NCI-H510A treated with DMSO at 0.1 percent for 48 hours (cell line): ENCODE measurements at regions not wholly inside any gene's neighbourhood (a gene's known extent, or its start where the extent isn't known, plus 50 kb on each side); places are given as distances from the start of the nearest gene placed in this dataset.
"Not testable (repeated sequence)": the region's sequence is repeated elsewhere in the genome, so short reads cannot be mapped to it uniquely, and the experiment has no call there.

Experiments
- DNase-seq: peaks from one replicate; lab custom pipeline; 2025; lab: John Stamatoyannopoulos, UW

GRCh38 chr1:105608713-105609112 lies 1447.8 kb upstream of the PRMT6 start:
- DNase-seq, result peak; percentile 6

DNA sequence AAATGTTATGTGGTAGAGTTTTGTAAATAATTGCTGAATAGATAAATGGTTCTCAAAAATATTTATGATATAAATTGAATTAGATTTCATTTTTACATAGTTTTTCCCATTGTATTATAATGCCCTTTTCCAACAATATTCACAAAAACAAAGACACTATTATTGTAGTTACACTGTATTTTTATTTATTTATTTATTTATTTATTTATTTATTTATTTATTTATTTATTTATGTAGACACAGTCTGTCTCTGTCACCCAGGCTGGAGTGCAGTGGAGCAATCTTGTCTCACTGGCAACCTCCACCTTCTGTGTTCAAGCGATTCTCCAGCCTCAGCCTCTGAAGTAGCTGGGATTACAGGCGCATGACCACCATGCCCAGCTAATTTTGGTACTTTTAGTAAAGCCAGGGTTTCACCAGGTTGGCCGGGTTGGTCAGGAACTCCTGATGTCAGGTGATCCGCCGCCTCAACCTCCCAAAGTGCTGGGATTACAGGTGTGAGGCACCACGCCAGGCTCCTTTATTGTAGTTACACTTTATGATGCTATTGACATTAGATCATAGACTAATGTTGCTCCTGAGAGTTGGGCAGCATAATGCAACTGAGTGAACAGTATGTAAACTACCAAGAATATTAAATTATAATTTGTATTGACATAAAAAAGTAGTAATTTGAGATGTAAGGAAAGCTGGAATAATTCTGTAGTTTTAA lies 1430.0 kb upstream of the PRMT6 start:
- DNase-seq, result no peak

- DNase-seq, result not testable (repeated sequence)
Observed at GRCh38 chr1:105631153-105631744, 1425.2 kb upstream of the PRMT6 start.

DNA sequence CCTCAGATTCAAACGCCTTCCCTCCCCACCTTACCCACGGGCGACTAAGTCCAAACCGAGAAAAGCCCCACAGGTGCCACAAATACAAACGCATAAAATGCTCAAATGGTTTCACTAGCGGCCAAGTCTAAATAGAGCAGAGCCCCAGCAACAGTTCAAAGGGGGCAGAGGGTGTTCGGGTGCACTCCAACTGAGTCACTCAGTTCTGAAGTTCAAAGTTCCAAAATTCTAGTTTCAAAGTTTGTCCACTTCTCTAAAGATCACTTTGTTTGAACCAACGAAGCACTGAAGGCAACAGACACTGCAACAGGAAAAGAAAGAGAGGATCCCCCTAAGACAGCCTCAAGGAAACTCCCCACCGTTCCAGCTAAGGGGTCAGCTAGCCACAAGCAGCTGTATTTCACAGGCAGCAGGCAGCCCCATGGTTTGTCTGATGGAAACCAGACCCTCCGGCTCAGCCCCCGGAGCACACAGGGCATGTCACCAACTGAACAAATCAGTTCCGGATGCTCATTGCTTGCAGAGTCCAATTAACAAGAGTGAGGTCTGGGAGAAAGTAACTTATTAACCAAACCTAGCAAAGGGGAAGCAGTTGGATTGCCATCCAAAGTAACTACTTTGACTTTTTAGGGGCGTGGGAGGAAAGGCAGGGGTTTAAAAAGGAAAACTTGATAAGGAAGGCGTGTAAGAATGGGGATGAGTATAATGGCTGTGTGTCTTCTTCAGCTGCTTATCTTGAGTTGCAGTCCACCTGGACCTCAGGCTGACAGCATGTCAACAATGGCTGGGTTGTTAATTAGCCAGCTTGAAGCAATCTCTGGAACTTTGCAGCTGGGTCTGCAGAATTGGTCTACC lies 1423.9 kb upstream of the PRMT6 start:
- no peak for DNase-seq

- DNase-seq, result no peak
Observed at GRCh38 chr1:105636052-105636451, 1420.4 kb upstream of the PRMT6 start.

- no peak for DNase-seq
Observed at GRCh38 chr1:105641407-105641806, 1415.1 kb upstream of the PRMT6 start.

DNA sequence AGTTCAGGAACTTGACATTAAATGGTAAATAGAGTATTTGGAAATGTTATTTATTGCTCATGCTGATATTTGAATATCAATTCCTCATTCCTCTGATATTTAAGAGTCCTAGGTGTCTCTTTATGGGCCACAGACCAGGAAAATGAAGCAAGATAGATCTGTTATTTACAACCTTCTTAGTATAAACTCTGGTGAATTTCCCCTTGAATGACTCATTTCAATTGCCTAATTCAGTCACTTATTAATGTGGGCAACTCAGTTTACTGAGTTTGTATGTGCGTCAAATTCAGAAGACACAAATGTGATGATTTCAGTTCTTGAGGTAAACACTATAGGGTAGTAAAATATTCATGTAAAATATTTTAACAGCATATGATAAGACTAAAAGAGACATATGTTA lies 1404.4 kb upstream of the PRMT6 start:
- DNase-seq, result no peak

- no peak for DNase-seq
Observed at GRCh38 chr1:105655032-105655431, 1401.4 kb upstream of the PRMT6 start.

DNA sequence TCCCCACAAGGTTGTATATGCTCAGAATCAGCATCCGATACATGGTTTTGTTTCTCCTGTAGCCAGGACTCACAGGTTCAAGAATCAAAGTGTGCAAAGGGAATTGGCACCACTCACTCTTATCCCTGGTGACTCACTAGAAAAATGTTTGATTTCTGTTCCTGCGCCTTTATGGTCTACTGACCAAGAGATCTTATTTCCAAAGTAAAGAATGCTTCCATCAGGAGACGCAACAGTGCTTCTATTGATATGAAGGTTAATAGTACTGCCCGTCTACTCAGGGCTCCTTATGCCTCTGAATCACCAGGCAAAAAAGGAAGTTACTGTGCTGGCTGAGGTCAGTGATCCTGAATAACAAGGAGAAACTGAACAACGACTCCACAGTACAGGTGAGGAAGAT lies 1392.0 kb upstream of the PRMT6 start:
- no peak for DNase-seq

DNA sequence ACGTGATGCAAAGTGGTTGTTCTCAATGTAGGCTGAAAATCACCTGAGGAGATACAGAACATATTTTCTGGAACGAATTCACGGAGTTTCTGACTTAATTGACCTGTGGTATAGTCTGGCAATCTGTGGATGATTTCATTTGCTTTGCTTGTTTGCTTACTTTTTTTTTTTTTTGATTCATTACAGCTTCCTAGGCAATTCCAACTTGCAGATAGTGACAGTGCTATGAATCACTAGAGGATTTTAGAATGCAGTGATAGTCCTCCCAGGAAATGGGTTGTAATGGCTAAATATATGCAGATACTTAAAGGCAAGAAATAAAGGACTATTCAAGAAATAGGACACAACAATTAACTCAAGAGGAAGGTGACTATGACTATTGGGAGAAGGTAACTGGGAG lies 1378.1 kb upstream of the PRMT6 start:
- no peak for DNase-seq

DNA sequence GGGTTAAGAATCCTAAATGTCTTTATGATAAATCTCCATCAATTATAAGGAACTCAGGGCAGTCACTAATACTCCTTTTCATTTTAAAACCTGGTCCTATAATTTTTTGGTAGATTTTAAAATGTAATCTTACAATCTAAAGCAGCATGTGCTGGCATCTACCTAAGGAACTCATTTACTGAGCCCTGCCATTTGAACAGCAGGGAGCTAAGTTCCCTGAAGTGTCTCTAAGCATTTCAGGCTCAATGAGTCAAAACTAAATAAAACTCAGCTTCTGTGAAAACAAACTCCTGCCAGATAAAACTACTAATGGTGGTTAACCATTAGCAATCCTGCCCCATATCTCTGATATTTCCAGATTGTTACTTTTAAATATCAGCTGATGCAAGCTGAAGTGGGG lies 1371.8 kb upstream of the PRMT6 start:
- no peak for DNase-seq

GRCh38 chr1:105686026-105686425 lies 1370.4 kb upstream of the PRMT6 start:
- no peak for DNase-seq

DNA sequence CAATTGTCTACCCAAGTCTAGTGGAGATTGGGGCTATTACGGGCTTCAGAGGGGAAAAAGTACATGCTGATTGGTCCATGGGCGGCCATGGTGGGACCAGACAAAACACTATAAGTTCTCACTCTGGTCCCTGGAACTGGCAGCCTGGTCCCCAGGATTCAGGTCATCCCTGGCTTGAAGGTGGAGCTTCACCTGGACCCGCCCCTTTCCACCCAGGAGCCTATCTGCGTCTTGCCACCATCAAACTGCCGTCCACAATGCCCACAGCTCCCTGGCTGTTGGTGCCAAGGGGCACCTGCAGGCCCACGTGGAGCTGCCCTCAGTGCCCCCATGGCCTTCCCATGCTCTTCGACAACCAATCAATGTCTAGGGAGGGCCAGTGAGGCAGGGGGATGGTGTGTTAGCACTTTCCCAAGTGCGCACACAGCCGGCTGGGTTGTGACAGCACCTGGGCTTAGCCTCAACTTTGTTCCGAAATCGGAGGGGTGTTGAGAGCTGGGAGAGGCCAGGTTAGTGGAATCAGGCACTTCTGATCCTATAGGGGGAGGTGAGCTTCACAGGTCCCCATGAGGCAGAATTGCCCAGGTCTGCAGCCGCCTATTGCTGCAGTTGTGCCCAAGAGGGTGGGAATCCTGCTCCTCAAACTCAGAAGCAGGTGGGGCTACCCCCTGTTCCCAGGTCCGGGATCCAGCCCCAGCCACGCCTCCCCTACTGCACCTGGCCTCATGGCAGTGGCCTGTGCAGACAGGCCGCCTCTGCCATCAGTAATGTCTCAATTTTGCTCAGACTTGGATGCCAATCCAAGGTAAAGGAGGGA lies 1369.4 kb upstream of the PRMT6 start:
- DNase-seq, result no peak

- DNase-seq, result no peak
Observed at GRCh38 chr1:105700723-105701122, 1355.8 kb upstream of the PRMT6 start.

DNA sequence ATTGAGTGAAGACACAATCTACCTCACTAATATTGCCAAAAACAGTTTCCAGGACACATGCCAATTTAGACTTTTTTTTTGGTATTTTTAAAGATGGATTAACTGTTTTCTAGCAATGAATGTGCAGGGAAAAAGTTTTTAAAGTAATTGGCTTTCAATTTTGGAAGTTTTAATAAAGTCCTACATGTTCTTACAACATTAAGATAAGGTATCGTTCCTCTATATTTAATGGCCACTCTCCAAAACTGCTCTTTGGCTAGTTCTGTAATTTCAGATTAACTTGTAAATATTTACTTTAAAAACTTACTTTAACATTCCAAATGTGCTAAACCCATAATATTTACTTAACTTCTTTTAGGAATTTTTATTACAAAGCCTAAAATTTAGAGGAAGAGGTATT lies 1332.2 kb upstream of the PRMT6 start:
- no peak for DNase-seq

DNA sequence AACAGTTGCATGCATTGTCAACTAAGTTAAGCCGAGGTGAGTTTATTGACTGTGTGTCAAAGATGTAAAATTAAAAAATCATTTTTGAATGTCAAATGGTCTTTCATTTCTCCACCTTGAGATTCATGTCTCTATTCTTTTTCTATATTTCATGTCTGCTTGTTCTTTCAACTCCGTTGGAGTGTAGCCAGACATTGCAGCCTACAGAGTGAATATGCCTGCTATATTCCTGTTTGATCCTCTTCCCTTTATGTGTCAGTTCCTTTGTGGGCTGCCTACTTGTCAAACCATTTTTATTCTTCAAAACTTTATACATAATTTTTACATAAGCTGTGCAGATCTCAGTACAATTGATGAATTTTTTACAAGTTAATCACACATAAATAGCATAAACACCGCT lies 1325.8 kb upstream of the PRMT6 start:
- peak; percentile 31 for DNase-seq

DNA sequence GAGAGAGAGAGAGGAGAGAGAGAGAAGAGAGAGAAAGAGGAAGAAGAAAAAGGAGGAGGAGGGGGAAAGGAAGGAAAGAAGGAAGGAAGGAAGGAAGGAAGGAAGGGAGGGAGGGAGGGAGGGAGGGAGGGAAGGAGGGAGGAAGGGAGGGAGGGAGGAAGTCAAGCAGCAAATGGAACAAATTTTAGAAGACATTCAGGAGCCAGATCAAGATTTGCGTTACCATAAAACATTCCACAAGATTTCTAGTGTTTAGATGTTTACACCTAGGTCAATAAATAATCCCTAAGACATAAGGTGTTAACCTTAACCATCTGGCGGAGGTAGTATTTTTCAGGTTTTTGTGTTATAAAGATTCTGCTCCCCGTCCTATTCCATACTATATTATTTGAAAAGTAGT lies 1320.1 kb upstream of the PRMT6 start:
- DNase-seq, result no peak

GRCh38 chr1:105779727-105780126 lies 1276.7 kb upstream of the PRMT6 start:
- no peak for DNase-seq

DNA sequence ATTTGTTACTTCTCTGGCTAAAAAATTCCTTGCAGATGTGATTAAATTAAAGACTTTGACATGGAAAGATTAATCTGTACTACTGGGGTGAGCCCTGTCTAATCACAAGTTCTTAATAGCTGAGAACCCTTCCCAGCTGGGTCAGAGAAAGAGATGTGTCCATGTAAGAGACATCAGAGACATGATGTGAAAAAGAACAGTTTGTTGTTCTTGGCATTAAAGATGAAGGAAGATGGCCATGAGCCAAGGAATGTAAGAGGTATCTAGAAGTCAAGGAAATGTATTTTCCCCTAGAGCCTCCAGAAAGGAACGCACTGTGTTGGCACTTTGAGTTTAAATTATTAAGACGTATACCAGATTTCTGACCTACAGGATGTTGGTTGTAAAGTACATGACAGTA lies 1271.5 kb upstream of the PRMT6 start:
- DNase-seq, result no peak

DNA sequence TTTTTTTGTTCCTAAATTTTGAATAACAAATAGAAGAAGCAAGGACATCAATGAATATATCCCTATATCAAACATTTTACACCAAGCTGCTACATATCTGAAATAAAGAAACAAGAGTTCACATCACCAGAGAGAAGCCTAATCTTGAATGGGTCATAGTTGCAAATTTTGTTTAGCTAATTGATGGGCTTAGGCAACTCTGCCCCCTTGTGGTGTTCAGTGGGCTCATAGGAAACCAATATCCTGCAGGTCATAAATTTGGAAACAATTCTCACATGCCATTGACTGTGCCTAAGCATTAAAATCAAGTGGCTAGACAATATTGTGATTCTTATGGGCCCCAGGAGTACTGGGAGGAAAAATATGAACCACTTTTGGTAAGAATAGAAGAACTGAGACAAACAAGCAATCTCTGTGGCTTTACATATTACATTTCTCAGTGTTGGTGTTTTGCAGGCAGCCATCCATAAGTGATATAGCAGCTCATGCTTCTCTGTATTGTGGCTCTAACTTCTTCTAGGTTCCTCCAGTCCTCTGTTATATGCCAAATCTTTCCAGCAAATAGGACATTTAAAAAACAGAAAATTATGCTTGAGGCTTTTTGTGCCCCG lies 1262.8 kb upstream of the PRMT6 start:
- peak; percentile 81 for DNase-seq

- DNase-seq, result no peak
Observed at GRCh38 chr1:105795741-105796140, 1260.7 kb upstream of the PRMT6 start.
